NCI-H748 (cell line): ENCODE measurements at regions not wholly inside any gene's neighbourhood (a gene's known extent, or its start where the extent isn't known, plus 50 kb on each side); places are given as distances from the start of the nearest gene placed in this dataset.
"Not testable (repeated sequence)": the region's sequence is repeated elsewhere in the genome, so short reads cannot be mapped to it uniquely, and the experiment has no call there.

Source experiments
- DNase-seq: peaks from one replicate; lab custom pipeline; 2025; ENCODE audit not compliant: unreplicated experiment; lab: John Stamatoyannopoulos, UW

- DNase-seq, result no peak
Observed at GRCh38 chrX:959595-959994, 252.9 kb downstream of the CRLF2 start.

DNA sequence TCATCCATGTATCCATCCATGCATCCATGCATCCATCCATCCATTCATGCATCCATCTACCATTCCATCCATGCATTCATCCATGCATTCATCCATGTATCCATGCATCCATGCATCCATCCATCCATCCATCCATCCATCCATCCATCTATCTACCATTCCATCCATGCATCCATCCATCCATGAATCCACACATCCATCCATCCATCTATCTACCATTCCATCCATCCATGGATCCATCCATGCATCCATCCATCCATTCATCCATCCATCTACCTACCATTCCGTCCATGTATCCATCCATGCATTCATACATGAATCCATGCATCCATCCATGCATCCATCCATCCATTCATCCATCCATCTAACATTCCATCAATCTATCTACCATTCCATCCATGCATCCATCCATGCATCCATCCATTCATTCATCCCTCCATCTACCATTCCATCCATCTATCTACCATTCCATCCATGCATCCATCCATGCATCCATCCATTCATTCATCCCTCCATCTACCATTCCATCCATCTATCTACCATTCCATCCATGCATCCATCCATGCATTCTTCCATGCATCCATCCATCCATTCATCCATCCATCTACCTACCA lies 257.2 kb downstream of the CRLF2 start:
- DNase-seq, result not testable (repeated sequence)

- no peak for DNase-seq
Observed at GRCh38 chrX:953879-954482, 258.5 kb downstream of the CRLF2 start.

GRCh38 chrX:952816-953215 lies 259.6 kb downstream of the CRLF2 start:
- DNase-seq, result no peak

GRCh38 chrX:947262-947661 lies 265.2 kb downstream of the CRLF2 start:
- DNase-seq, result not testable (repeated sequence)

DNA sequence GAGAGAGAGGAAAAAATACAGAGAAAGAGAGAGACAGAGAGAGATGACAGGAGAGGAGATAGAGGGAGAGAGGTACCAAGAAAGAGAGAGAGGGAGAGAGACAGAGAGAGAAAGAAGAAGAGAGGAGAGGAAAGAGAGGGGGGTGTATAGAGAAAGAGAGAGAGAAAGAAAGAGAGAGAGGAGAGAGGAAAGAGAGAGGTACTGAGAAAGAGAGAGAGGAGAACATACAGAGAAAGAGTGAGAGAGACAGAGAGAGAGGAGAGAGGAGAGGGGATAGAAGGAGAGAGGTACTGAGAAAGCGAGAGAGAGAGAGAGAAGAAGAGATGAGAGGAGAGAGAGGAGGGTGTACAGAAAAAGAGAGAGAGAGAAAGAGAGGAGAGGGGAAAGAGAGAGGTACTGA lies 269.4 kb downstream of the CRLF2 start:
- no peak for DNase-seq

DNA sequence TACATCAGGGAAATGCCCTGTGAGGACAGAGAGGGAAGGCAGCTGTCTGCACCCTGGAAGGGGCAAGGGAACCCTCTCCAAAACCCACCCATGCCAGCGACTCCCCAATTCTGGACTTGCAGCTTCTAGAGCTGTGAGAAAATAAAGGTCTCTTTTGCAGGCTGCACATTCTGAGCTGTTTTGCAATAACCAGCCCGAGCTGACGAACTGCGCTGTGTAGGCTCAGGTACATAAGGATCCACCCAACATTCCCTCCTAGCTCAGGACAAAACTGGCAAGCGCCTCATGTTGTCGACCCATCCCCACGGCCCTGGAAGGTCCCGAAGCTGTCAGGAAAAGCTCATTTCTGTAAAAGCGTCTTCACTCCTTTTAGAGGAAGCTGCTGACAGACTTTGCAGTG lies 271.8 kb downstream of the CRLF2 start:
- no peak for DNase-seq

- no peak for DNase-seq
Observed at GRCh38 chrX:936979-937769, 275.3 kb downstream of the CRLF2 start.

DNA sequence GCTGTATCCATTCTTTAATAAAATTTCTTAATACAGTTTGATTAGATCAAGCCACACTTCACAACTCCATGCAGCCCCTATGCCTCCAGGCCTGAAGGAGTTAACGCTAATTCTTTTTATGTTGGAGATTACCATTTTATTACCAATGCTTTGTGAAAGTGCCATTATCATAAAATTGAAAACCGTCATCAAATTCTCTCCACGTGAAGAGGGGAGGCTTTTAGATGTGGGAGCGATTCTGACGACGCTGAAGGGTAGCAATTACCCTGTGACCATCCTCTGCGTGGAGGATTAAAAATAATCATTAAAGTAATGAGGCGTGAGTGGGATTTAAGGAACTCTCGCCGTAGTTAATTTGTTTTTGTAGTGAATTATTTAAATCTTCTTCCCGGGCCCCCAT lies 278.8 kb downstream of the CRLF2 start:
- no peak for DNase-seq

GRCh38 chrX:928606-929005 lies 283.8 kb downstream of the CRLF2 start:
- no peak for DNase-seq

DNA sequence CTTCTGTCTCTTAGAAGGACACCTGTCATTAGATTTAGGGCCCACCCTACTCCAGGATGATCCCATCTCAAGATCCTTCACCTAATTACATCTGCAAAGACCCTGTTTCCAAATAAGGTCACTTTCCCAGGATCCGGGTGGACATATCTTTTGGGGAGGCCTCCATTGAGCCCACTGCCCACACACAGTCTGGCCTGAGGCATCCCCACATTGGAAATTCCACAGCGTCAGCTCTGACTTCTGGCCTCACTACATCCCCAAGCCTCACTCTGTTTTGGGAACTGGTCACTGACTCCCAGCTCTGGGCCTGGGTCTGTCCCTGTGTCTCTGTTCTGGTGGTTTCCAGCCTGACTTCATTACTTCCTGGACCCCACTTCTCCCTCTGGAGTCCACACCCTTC lies 285.5 kb downstream of the CRLF2 start:
- DNase-seq, result no peak

- DNase-seq, result no peak
Observed at GRCh38 chrX:926070-926469, 286.4 kb downstream of the CRLF2 start.

- DNase-seq, result no peak
Observed at GRCh38 chrX:925652-926061, 286.8 kb downstream of the CRLF2 start.

DNA sequence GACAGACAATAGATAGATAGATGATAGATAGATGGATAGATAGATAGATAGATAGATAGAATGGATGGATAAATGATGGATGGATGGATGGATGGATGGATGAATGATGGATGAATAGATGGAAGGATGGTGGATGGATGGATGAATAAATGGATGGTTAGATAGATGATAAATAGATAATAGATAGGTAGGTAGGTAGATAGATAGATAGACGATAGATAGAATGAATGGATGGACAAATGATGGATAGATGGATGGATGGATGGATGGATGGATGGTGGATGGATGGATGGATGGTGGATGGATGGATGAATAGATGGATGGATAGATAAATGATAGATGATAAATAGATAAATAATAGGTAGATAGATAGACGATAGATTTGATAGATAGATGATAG lies 287.4 kb downstream of the CRLF2 start:
- DNase-seq, result no peak

DNA sequence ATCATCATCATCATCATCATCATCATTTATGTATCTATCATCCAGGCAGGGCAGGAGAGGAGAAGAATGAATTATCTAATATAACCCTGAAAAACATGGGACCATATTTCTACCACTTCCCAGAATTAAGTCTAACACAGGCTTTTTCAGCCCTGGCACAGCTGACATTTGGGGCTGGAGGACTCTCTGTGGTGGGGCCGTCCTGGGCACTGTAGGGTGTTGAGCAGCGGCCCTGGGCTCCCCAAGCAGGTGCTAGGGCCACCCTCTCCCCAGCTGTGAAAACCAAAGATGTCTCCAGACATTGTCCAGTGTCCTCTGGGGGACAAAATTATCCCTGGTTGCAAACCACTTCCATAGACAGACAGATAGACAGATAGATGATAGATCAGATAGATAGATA lies 288.4 kb downstream of the CRLF2 start:
- DNase-seq, result no peak

DNA sequence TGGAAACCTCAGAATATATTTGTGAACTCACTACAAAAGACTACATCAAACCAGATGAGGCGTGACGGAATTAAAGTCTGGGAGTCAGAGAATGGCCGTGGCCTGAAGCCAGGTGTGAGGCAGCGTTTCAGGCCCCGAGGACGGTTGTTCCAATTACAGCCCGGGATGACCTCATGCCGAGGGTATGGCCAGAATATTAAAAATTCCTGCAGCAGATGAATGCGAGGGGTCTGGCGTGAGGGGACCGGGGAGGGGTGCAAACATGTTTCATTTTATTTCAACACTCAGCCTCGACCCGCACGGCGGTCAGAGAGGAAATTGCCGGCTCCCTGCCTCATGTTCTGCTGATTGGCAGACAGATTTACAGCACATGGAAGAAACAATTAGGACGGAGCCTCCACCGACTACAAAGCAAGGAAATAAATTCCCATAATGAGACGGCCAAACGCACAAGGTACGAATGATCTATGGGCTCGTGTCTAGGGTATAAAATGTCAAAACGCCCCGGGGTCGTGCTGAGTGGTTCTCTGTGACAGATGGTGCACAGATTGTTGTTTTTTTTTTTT lies 289.7 kb downstream of the SHOX start:
- no peak for DNase-seq

DNA sequence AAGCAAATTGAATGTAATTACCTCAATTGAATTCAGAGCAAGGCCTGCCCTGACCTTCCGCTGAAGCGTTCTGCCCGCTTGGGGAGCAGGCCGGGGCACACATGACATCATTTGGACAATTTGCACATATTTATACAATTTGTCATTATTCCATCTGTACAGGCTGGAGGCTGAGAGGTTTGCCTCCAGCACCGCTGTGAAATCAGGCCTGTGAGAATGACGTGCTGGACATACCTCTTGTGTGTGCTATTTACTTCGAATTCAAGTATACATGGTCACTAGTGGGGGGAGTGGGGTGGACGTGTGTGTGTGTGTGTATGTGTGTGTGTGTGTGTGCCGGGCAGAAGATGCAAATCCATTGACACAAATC lies 285.6 kb downstream of the SHOX start:
- no peak for DNase-seq

DNA sequence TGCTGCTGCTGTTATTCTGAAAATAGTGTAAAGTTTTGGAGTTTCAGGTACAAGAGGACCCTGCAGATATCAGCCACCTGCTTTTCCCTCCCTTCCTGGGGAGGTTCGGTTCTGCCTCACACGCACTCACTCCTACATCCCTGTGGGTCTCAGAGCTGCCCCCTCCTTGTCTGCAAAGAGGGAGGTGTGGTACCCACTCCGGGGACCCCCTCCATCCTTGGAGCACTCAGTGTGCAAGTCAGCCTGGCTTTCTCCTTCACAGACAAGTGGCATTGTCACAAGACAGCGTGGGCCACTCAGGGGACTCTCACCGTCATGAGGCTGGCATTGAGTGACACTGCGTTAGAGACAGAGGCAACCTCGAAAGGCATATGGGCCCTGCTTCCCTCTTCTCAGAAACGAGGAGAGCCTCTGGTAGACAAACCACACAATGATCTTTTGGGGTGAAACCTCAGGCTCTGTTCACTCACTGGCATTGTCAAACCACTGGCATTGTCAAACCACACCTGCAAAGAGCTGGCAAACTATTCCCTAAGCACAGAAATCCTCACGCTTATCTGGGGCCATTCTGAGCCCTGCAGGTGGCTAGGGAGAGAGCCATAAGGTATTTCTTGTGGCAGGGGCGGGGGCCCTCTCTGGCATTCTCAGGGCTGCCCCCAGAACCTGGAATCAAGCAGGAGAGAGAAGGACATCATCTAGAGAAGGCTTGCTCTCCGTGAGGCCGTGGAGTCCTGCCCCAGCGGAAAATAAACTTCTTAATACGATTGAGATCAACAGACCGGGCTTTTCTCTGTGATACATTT lies 285.0 kb downstream of the SHOX start:
- no peak for DNase-seq

- DNase-seq, result no peak
Observed at GRCh38 chrX:914206-914605, 283.6 kb downstream of the SHOX start.

GRCh38 chrX:912677-913076 lies 282.1 kb downstream of the SHOX start:
- no peak for DNase-seq

DNA sequence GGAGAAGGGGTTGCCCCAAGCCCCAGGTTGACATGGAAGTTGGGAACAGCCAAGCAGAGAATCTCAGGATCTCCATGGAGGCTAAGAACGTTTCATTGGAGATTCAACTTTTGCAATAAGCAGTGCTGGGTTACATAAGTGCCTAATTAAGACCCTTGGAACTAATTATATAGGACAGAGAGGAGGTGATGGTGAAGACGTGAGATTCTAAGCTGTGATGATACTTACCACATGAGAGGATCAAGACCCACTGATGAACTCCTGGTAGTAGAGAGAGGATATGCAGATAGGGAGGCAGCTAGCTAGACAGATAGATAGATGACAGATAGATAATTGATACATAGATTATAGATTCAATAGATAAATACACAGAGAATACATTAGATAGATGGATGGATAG lies 278.5 kb downstream of the SHOX start:
- not testable (repeated sequence) for DNase-seq
